SH-SY5Y (cell line): ENCODE measurements at regions not wholly inside any gene's neighbourhood (a gene's known extent, or its start where the extent isn't known, plus 50 kb on each side); places are given as distances from the start of the nearest gene placed in this dataset.

Experiments
- GATA2 ChIP-seq: IDR thresholded peaks from 2 replicates; pipeline ENCODE4 v1.6.1; 2011; ENCODE audit warnings: mild to moderate bottlenecking, low read depth, low read length
- GATA3 ChIP-seq: IDR thresholded peaks from 2 replicates; pipeline ENCODE4 v1.6.1; 2011; ENCODE audit warnings: low read depth, mild to moderate bottlenecking, low read length, moderate library complexity

DNA sequence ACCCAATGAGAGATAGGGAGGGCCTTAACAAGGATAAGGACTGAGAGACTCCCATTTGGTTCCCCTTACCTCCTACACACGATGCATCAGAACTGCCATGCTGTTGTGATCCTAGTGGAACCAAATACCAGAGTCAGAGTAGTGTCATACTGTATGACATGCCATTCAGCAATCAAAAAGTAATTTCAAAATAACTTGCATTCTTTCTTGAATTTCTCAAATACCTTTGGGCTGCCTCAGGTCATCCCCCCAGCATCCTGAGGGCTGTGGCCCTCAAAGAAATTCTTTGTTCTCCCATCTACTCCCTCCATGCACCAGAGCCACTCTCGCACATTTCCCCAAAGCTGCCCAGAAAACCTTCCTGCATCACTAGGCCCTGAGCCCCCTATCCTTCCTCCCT, 68.9 kb upstream of the PPP2R3A start:
- TF ChIP-seq GATA2 (no peak), GATA3 (no peak)
